SK-N-SH treated with all-trans-retinoic acid at 6 μM for 48 hours (cell line): ENCODE measurements at regions not wholly inside any gene's neighbourhood (a gene's known extent, or its start where the extent isn't known, plus 50 kb on each side); places are given as distances from the start of the nearest gene placed in this dataset.

Experiments
- ATAC-seq: fragments of 200-7000 bp; cut with Tn5 transposase; 3 replicates; pipeline ENCODE4 v1.9.1; 2020; ENCODE audit warnings: mild to moderate bottlenecking, moderate library complexity
- ARNTL ChIP-seq: fragments of 450-650 bp; formaldehyde crosslinking; IDR thresholded peaks from 2 replicates; pipeline ENCODE4 v1.5.0; 2020; ENCODE audit warnings: low read depth, mild to moderate bottlenecking, moderate library complexity, borderline replicate concordance
- CREB5 ChIP-seq: fragments of 250-450 bp; sonication (Bioruptor Pico); IDR thresholded peaks from 2 replicates; pipeline ENCODE4 v1.5.1; 2020; ENCODE audit warnings: low read depth, mild to moderate bottlenecking, moderate library complexity
- CSDC2 ChIP-seq: fragments of 250-450 bp; sonication (Bioruptor Pico); IDR thresholded peaks from 2 replicates; pipeline ENCODE4 v1.5.0; 2020; ENCODE audit warnings: mild to moderate bottlenecking, moderate library complexity
- CSRNP3 ChIP-seq: fragments of 250-450 bp; sonication (Bioruptor Pico); IDR thresholded peaks from 2 replicates; pipeline ENCODE4 v1.5.1; 2021; ENCODE audit warnings: mild to moderate bottlenecking, moderate library complexity
- ESRRG ChIP-seq: fragments of 250-450 bp; sonication (Bioruptor Pico); IDR thresholded peaks from 2 replicates; pipeline ENCODE4 v1.6.1; 2021; ENCODE audit warnings: mild to moderate bottlenecking
- GLIS3 ChIP-seq: fragments of 250-450 bp; sonication (Bioruptor Pico); IDR thresholded peaks from 2 replicates; pipeline ENCODE4 v1.5.0; 2020; ENCODE audit warnings: mild to moderate bottlenecking, moderate library complexity
- ISL1 ChIP-seq: fragments of 250-450 bp; sonication (Bioruptor Pico); IDR thresholded peaks from 2 replicates; pipeline ENCODE4 v2.1.2; 2022; ENCODE audit warnings: mild to moderate bottlenecking, moderate library complexity
- PATZ1 ChIP-seq: fragments of 250-450 bp; sonication (Bioruptor Pico); IDR thresholded peaks from 2 replicates; pipeline ENCODE4 v1.8.0; 2020; ENCODE audit warnings: mild to moderate bottlenecking, moderate library complexity, borderline replicate concordance
- PPARA ChIP-seq: fragments of 250-450 bp; sonication (Bioruptor Pico); IDR thresholded peaks from 2 replicates; pipeline ENCODE4 v1.5.0; 2020; ENCODE audit warnings: mild to moderate bottlenecking, borderline replicate concordance
- RARB ChIP-seq: fragments of 250-450 bp; sonication (Bioruptor Pico); IDR thresholded peaks from 2 replicates; pipeline ENCODE4 v1.8.0; 2021; ENCODE audit warnings: mild to moderate bottlenecking, moderate library complexity
- SNAI2 ChIP-seq: fragments of 250-450 bp; sonication (Bioruptor Pico); IDR thresholded peaks from 2 replicates; pipeline ENCODE4 v1.5.0; 2020; ENCODE audit warnings: mild to moderate bottlenecking, moderate library complexity
- TCF4 ChIP-seq: fragments of 250-450 bp; sonication (Bioruptor Pico); IDR thresholded peaks from 2 replicates; pipeline ENCODE4 v1.8.0; 2021; ENCODE audit warnings: mild to moderate bottlenecking, moderate library complexity, borderline replicate concordance
- TOX ChIP-seq: fragments of 250-450 bp; sonication (Bioruptor Pico); IDR thresholded peaks from 2 replicates; pipeline ENCODE4 v1.8.0; 2021; ENCODE audit warnings: mild to moderate bottlenecking, moderate library complexity, borderline replicate concordance
- ZC3H10 ChIP-seq: fragments of 250-450 bp; sonication (Bioruptor Pico); IDR thresholded peaks from 2 replicates; pipeline ENCODE4 v1.5.1; 2021; ENCODE audit warnings: mild to moderate bottlenecking, moderate library complexity
- ZFP3 ChIP-seq: fragments of 250-450 bp; sonication (Bioruptor Pico); IDR thresholded peaks from 2 replicates; pipeline ENCODE4 v1.5.0; 2020; ENCODE audit warnings: mild to moderate bottlenecking, moderate library complexity
- ZFP30 ChIP-seq: fragments of 450-650 bp; formaldehyde crosslinking; IDR thresholded peaks from 2 replicates; pipeline ENCODE4 v1.5.0; 2022; ENCODE audit warnings: mild to moderate bottlenecking, moderate library complexity
- ZNF565 ChIP-seq: fragments of 450-650 bp; formaldehyde crosslinking; conservative IDR thresholded peaks from 2 replicates; pipeline ENCODE4 v1.5.0; 2020; ENCODE audit warnings: low read depth, mild to moderate bottlenecking, moderate library complexity
- ZNF70 ChIP-seq: fragments of 450-650 bp; formaldehyde crosslinking; IDR thresholded peaks from 2 replicates; pipeline ENCODE4 v1.5.0; 2020; ENCODE audit warnings: mild to moderate bottlenecking, moderate library complexity
- ZNF8 ChIP-seq: fragments of 450-650 bp; formaldehyde crosslinking; IDR thresholded peaks from 2 replicates; pipeline ENCODE4 v1.5.0; 2020; ENCODE audit warnings: mild to moderate bottlenecking, moderate library complexity

- TF ChIP-seq ISL1 (no peak), ARNTL (no peak), CSRNP3 (no peak)
These were observed 1547.4 kb upstream of the TENM3 start (continued) for GRCh38 chr4:180695851-180696250.

- TF ChIP-seq ISL1 (peak; percentile 55), CREB5 (CRISPR knock-in tag) (no peak)
- TF ChIP-seq, all 23 proteins: peak for 1
- no peak for ATAC-seq
These were observed 1546.6 kb upstream of the TENM3 start for GRCh38 chr4:180696460-180697092.

GRCh38 chr4:180698550-180699195 lies 1544.5 kb upstream of the TENM3 start:
- TF ChIP-seq TCF4 (CRISPR knock-in tag) (no peak), ZNF8 (CRISPR knock-in tag) (no peak), ESRRG (CRISPR knock-in tag) (no peak), TOX (no peak), ZNF70 (CRISPR knock-in tag) (no peak), CSRNP3 (no peak), PATZ1 (CRISPR knock-in tag) (no peak), GLIS3 (CRISPR knock-in tag) (no peak)
- no peak for ATAC-seq

- ATAC-seq, result no peak
- TF ChIP-seq ISL1 (no peak), CREB5 (CRISPR knock-in tag) (no peak), PPARA (CRISPR knock-in tag) (no peak), ZFP3 (CRISPR knock-in tag) (no peak), RARB (CRISPR knock-in tag) (no peak), ZNF8 (CRISPR knock-in tag) (no peak), ESRRG (CRISPR knock-in tag) (no peak)
These were observed 1536.4 kb upstream of the TENM3 start for GRCh38 chr4:180706766-180707165.

GRCh38 chr4:180710628-180711337 lies 1532.4 kb upstream of the TENM3 start:
- no peak for ATAC-seq
- no peak for TF ChIP-seq GLIS3 (CRISPR knock-in tag)

- ATAC-seq, result no peak
- TF ChIP-seq GLIS3 (CRISPR knock-in tag), result no peak
- TF ChIP-seq TCF4 (CRISPR knock-in tag), result no peak
- TF ChIP-seq CSDC2 (CRISPR knock-in tag), result no peak
- TF ChIP-seq ZNF565 (CRISPR knock-in tag), result no peak
- TF ChIP-seq PATZ1 (CRISPR knock-in tag), result no peak
- no peak for TF ChIP-seq RARB (CRISPR knock-in tag)
- no peak for TF ChIP-seq ZFP3 (CRISPR knock-in tag)
- TF ChIP-seq ZNF8 (CRISPR knock-in tag), result no peak
- no peak for TF ChIP-seq ESRRG (CRISPR knock-in tag)
- TF ChIP-seq ZFP30 (CRISPR knock-in tag), result no peak
- no peak for TF ChIP-seq ZNF70 (CRISPR knock-in tag)
- TF ChIP-seq ZC3H10 (CRISPR knock-in tag), result no peak
- no peak for TF ChIP-seq SNAI2 (CRISPR knock-in tag)
These were observed 1525.7 kb upstream of the TENM3 start for GRCh38 chr4:180717451-180718033.
